Lung (tissue), 11 donors: ENCODE measurements at regions not wholly inside any gene's neighbourhood (a gene's known extent, or its start where the extent isn't known, plus 50 kb on each side); places are given as distances from the start of the nearest gene placed in this dataset.

Experiments used
- ATAC-seq: fragments of 200-7000 bp; cut with Tn5 transposase; one replicate; pipeline ENCODE4 v1.9.1; 2020; ENCODE audit warnings: moderate number of reproducible peaks; ENCODE audit not compliant: insufficient read depth, low FRiP score
- DNase-seq, 3 donors: peaks; one replicate each; pipeline ENCODE4 v3.0.0-alpha.2; 2013 to 2017
- H3K27ac ChIP-seq, 2 donors: one replicate each; pipeline ENCODE4 v1.5.1; 2013; ENCODE audit warnings: mild to moderate bottlenecking in 2 of 2, moderate library complexity in 2 of 2, control low read depth in 1 of 2, inconsistent platforms in 1 of 2, low read depth in 1 of 2, low read length in 1 of 2
- H3K27me3 ChIP-seq, 3 donors: one replicate each; pipeline ENCODE4 v1.5.1; 2013; ENCODE audit warnings: low read length in 2 of 3; ENCODE audit not compliant: control insufficient read depth in 3 of 3, insufficient read depth in 3 of 3
- H3K36me3 ChIP-seq, 4 donors: one replicate each; pipeline ENCODE4 v1.5.1; 2013; ENCODE audit warnings: low read length in 4 of 4, mild to moderate bottlenecking in 1 of 4, moderate library complexity in 1 of 4; ENCODE audit not compliant: control insufficient read depth in 4 of 4, insufficient read depth in 4 of 4
- H3K4me1 ChIP-seq, 5 donors: one replicate each; pipeline ENCODE4 v1.5.1; 2013; ENCODE audit warnings: low read length in 5 of 5, mild to moderate bottlenecking in 2 of 5, moderate library complexity in 1 of 5; ENCODE audit not compliant: control insufficient read depth in 5 of 5, insufficient read depth in 5 of 5
- H3K4me3 ChIP-seq: one replicate; pipeline ENCODE4 v1.5.1; 2013; ENCODE audit warnings: mild to moderate bottlenecking, control low read depth, moderate library complexity
- H3K9ac ChIP-seq, 2 donors: one replicate each; pipeline ENCODE4 v1.5.1; 2013; ENCODE audit warnings: low read length in 2 of 2, control low read depth in 1 of 2; ENCODE audit not compliant: insufficient read depth in 1 of 2
- H3K9me3 ChIP-seq, 4 donors: one replicate each; pipeline ENCODE4 v1.5.1; 2013; ENCODE audit warnings: low read length in 3 of 4, mild to moderate bottlenecking in 1 of 4, moderate library complexity in 1 of 4; ENCODE audit not compliant: control insufficient read depth in 4 of 4, insufficient read depth in 3 of 4
- CTCF ChIP-seq: IDR thresholded peaks from 2 replicates; pipeline ENCODE4 v1.5.1; 2012; ENCODE audit warnings: mild to moderate bottlenecking; ENCODE audit errors: control extremely low read depth, extremely low read depth
- WGBS, 2 donors: extraction: QIAGEN DNeasy Blood & Tissue Kit; methylation state at CpG; one replicate each; pipeline ENCODE4 v1.1.7; 2013; 5-methylcytosine and 5-hydroxymethylcytosine counted together
- donor health status: control.
- donor health status: control.
- donor health status: Bipolar disorder and iron deficiency.
- donor health status: healthy.
- donor health status: DM: yes; HTN: yes; CAD: no.

GRCh38 chr5:21672911-21673310, 1180.2 kb downstream of the CDH12 start:
- H3K4me3 ChIP-seq = no peak overlapping the region
- H3K36me3 ChIP-seq = no peaks in the 10 kb centered on the region
- no peaks in the 10 kb centered on the region for H3K9me3 ChIP-seq
- 77% methylated on average over 1 of the region's 1 CpG for WGBS, 2 donors
- no peaks in the 10 kb centered on the region for H3K27me3 ChIP-seq
- no peak for DNase-seq
- H3K4me1 ChIP-seq = no peaks in the 10 kb centered on the region
- H3K9ac ChIP-seq = no peak overlapping the region
- H3K27ac ChIP-seq = no peak overlapping the region
- no peak for ATAC-seq
- TF ChIP-seq CTCF = no peak

GRCh38 chr5:21672360-21672759, 1180.8 kb downstream of the CDH12 start:
- no peak overlapping the region for H3K4me3 ChIP-seq
- H3K27me3 ChIP-seq = no peaks in the 10 kb centered on the region
- ATAC-seq (no peak), DNase-seq (no peak)
- no peaks in the 10 kb centered on the region for H3K36me3 ChIP-seq
- H3K27ac ChIP-seq = no peak overlapping the region
- no peaks in the 10 kb centered on the region for H3K4me1 ChIP-seq
- no peaks in the 10 kb centered on the region for H3K9me3 ChIP-seq
- H3K9ac ChIP-seq = no peak overlapping the region
- TF ChIP-seq CTCF = no peak

GRCh38 chr5:21665524-21665923, 1187.6 kb downstream of the CDH12 start:
- Histone ChIP-seq H3K36me3 (no peaks in the 10 kb centered on the region), H3K27me3 (no peaks in the 10 kb centered on the region), H3K9me3 (peaks cover 0 to 6% (median 1%) of the 10 kb centered on the region in 4 donors), H3K4me1 (no peaks in the 10 kb centered on the region), H3K4me3 (no peak overlapping the region), H3K9ac (no peak overlapping the region), H3K27ac (no peak overlapping the region)
- ATAC-seq (no peak), DNase-seq (no peak)
- no peak for TF ChIP-seq CTCF
- WGBS, 2 donors = 60 to 75% methylated on average over 2 of the region's 2 CpGs

GRCh38 chr5:21663082-21663481, 1190.1 kb downstream of the CDH12 start:
- WGBS, 2 donors = 73 to 86% methylated on average over 2 of the region's 2 CpGs
- Histone ChIP-seq H3K36me3 (no peaks in the 10 kb centered on the region), H3K27ac (no peak overlapping the region), H3K9me3 (peaks cover 0 to 6% (median 1%) of the 10 kb centered on the region in 4 donors), H3K9ac (no peak overlapping the region), H3K4me1 (no peaks in the 10 kb centered on the region), H3K27me3 (no peaks in the 10 kb centered on the region), H3K4me3 (no peak overlapping the region)
- ATAC-seq = no peak
- DNase-seq = no peak
- no peak for TF ChIP-seq CTCF
